Keratinocyte (primary cell): ENCODE measurements at regions not wholly inside any gene's neighbourhood (a gene's known extent, or its start where the extent isn't known, plus 50 kb on each side); places are given as distances from the start of the nearest gene placed in this dataset.

ENCODE experiments used
- DNase-seq: peaks from one replicate; pipeline ENCODE4 v3.0.0-alpha.2; 2011; ENCODE audit warnings: low read depth, missing footprints, low spot score
- FAIRE-seq: peaks from 2 replicates; lab custom pipeline; 2011; peaks lifted over from hg19 to GRCh38; lab: Jason Lieb, UNC
- H2AFZ ChIP-seq: 2 replicates; pipeline ENCODE4 v1.6.0; 2012; ENCODE audit warnings: low read length, control low read depth, inconsistent platforms; ENCODE audit not compliant: control insufficient read depth
- H3K27ac ChIP-seq: 2 replicates; pipeline ENCODE4 v1.5.1; 2011; ENCODE audit warnings: low read length; ENCODE audit not compliant: control insufficient read depth, insufficient read depth
- H3K27me3 ChIP-seq: 3 replicates; pipeline ENCODE4 v1.6.0; 2011; ENCODE audit warnings: low read length; ENCODE audit not compliant: control insufficient read depth, insufficient read depth; ENCODE audit errors: extremely low read depth
- H3K36me3 ChIP-seq, 2 experiments: 2 replicates in 1 of 2; 3 replicates in 1 of 2; pipeline ENCODE4 v1.5.1; 2011; ENCODE audit warnings: low read length in 2 of 2, mild to moderate bottlenecking in 1 of 2; ENCODE audit not compliant: control insufficient read depth in 2 of 2, insufficient read depth in 2 of 2; ENCODE audit errors: extremely low read depth in 1 of 2
- H3K4me1 ChIP-seq: 3 replicates; pipeline ENCODE4 v1.5.1; 2011; ENCODE audit warnings: low read length; ENCODE audit not compliant: control insufficient read depth, insufficient read depth; ENCODE audit errors: extremely low read depth
- H3K4me2 ChIP-seq: 3 replicates; pipeline ENCODE4 v1.6.0; 2011; ENCODE audit warnings: low read depth, low read length; ENCODE audit not compliant: control insufficient read depth, insufficient read depth; ENCODE audit errors: extremely low read depth
- H3K4me3 ChIP-seq, 3 experiments: fragments of 200-600 bp in 1 of 3; sonication (generic) in 1 of 3; 2 replicates in 2 of 3; 3 replicates in 1 of 3; pipeline ENCODE4 v1.5.1; 2011 to 2016; ENCODE audit warnings: low read length in 3 of 3, mild to moderate bottlenecking in 3 of 3, control low read depth in 2 of 3, inconsistent platforms in 1 of 3, low read depth in 1 of 3, mixed read lengths in 1 of 3, mixed run types in 1 of 3, moderate library complexity in 1 of 3; ENCODE audit not compliant: control insufficient read depth in 2 of 3, insufficient read depth in 2 of 3; ENCODE audit errors: extremely low read depth in 1 of 3
- H3K79me2 ChIP-seq: 2 replicates; pipeline ENCODE4 v1.6.0; 2012; ENCODE audit warnings: low read length; ENCODE audit not compliant: control insufficient read depth, insufficient read depth
- H3K9ac ChIP-seq: 3 replicates; pipeline ENCODE4 v1.6.0; 2011; ENCODE audit warnings: low read length; ENCODE audit not compliant: control insufficient read depth, insufficient read depth; ENCODE audit errors: extremely low read depth
- H3K9me1 ChIP-seq: 3 replicates; pipeline ENCODE4 v1.6.0; 2011; ENCODE audit warnings: low read length; ENCODE audit not compliant: control insufficient read depth, insufficient read depth; ENCODE audit errors: extremely low read depth
- H3K9me3 ChIP-seq: 2 replicates; pipeline ENCODE4 v1.5.1; 2012; ENCODE audit warnings: low read depth, low read length; ENCODE audit not compliant: control insufficient read depth
- H4K20me1 ChIP-seq: 3 replicates; pipeline ENCODE4 v1.6.0; 2011; ENCODE audit warnings: low read length; ENCODE audit not compliant: control insufficient read depth, insufficient read depth; ENCODE audit errors: extremely low read depth
- CTCF ChIP-seq, 3 experiments: IDR thresholded peaks in 1 of 3; conservative IDR thresholded peaks in 1 of 3; optimal IDR thresholded peaks in 1 of 3; 2 replicates in 2 of 3; 3 replicates in 1 of 3; pipeline versions ENCODE3 to v1.5.1; 2011; ENCODE audit warnings: low read length in 3 of 3, mild to moderate bottlenecking in 3 of 3, moderate library complexity in 2 of 3, control low read depth in 1 of 3, inconsistent platforms in 1 of 3; ENCODE audit not compliant: insufficient read depth in 2 of 3; ENCODE audit errors: extremely low read depth in 1 of 3
- EZH2 ChIP-seq: IDR thresholded peaks from one replicate; pipeline ENCODE4 v1.6.1; 2012; ENCODE audit warnings: inconsistent platforms, mild to moderate bottlenecking, low read length, moderate library complexity
- dilution Hi-C: fragments of 300-500 bp; cut with MboI; formaldehyde crosslinking; loops from one replicate; pipeline ENCODE4 v1.7.0; 2020; ENCODE audit warnings: low sequenced_read_pairs; ENCODE audit not compliant: extremely low pct_ligation_motif_present

- dilution Hi-C loops = no loop called here
- Histone ChIP-seq H3K27ac (no peak overlapping the region), H3K36me3 (no peaks in the 10 kb centered on the region), H3K9ac (no peak overlapping the region), H3K4me2 (no peak overlapping the region), H2AFZ (no peak overlapping the region), H3K9me1 (no peaks in the 10 kb centered on the region), H3K4me3 (no peak overlapping the region), H3K4me1 (peaks cover 17% of the 10 kb centered on the region), H3K79me2 (no peaks in the 10 kb centered on the region), H4K20me1 (no peaks in the 10 kb centered on the region), H3K27me3 (no peaks in the 10 kb centered on the region), H3K9me3 (no peaks in the 10 kb centered on the region)
- FAIRE-seq = no peak
- DNase-seq = no peak
- TF ChIP-seq CTCF (optimal IDR thresholded peaks at IDR 0.05 in 1 of 3, IDR thresholded peaks at IDR 0.05 in 1 of 3, conservative IDR thresholded peaks at IDR 0.05 in 1 of 3; ENCODE audit: extremely low read depth in 1 of 3, insufficient read depth in 2 of 3, low read length in 3 of 3) (no peak), EZH2 (no peak)
These were observed 197.7 kb downstream of the TENT4A start for GRCh38 chr5:6910950-6911349.

DNA sequence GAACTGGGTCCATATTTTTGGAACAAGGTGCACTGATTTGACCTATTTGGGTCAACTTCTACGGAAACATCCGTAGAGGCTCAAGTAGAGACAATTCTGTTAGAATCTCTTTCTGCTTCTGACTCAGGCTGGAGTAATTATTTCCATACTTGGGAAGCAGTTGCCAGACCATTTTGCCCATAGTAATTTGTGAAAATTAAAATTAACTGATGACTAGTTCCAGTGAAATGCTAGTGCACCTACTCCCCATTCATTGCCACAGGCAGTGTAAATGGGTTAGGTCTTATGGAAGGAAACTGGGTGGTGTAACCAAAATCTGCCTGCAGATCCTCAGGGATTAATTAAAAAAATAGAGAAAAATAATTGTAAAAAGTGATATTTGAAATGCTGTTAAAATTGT is 201.1 kb downstream of the TENT4A start:
- no peaks in the 10 kb centered on the region for H3K36me3 ChIP-seq
- H3K79me2 ChIP-seq = no peaks in the 10 kb centered on the region
- H3K9ac ChIP-seq = no peak overlapping the region
- FAIRE-seq (no peak), DNase-seq (no peak)
- dilution Hi-C loops = no loop called here
- no peak overlapping the region for H2AFZ ChIP-seq
- no peaks in the 10 kb centered on the region for H3K27me3 ChIP-seq
- no peaks in the 10 kb centered on the region for H3K9me3 ChIP-seq
- H3K9me1 ChIP-seq = no peaks in the 10 kb centered on the region
- H3K27ac ChIP-seq = no peak overlapping the region
- no peak overlapping the region for H3K4me2 ChIP-seq
- H3K4me3 ChIP-seq = no peak overlapping the region
- H3K4me1 ChIP-seq = peaks cover 13% of the 10 kb centered on the region
- TF ChIP-seq CTCF (optimal IDR thresholded peaks at IDR 0.05 in 1 of 3, IDR thresholded peaks at IDR 0.05 in 1 of 3, conservative IDR thresholded peaks at IDR 0.05 in 1 of 3; ENCODE audit: extremely low read depth in 1 of 3, insufficient read depth in 2 of 3, low read length in 3 of 3) (no peak), EZH2 (no peak)
- H4K20me1 ChIP-seq = no peaks in the 10 kb centered on the region
